ENCODE measurements at regions not wholly inside any gene's neighbourhood (a gene's known extent, or its start where the extent isn't known, plus 50 kb on each side); places are given as distances from the start of the nearest gene placed in this dataset.

DNA sequence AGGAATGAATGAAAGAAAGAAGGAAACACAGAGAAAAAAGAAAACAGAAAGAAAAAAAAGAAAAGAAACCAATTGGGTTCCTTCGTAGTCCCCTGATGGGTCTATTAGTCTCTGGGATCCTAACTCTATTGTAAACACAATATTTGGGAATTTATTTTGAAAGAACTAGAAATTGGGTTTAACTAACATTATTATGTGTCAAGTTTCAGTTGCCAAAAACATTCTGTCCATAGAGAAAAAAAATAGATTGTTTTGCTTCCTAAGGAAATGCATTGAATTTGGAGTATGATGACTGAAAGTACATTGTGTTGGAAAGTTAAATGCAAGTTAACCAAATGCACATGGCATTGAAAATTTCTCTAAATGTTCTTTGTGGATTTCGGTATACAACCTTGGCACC is 52.8 kb upstream of the PPP1R12A start:
- Histone ChIP-seq H3K36me3 (ENCODE audit: control insufficient read depth, insufficient read depth, low read length) (no peaks in the 10 kb centered on the region), H4K20me1 (ENCODE audit: control insufficient read depth, extremely low read depth, insufficient read depth, low read length) (no peaks in the 10 kb centered on the region), H3K9me3 (ENCODE audit: control insufficient read depth, insufficient read depth, low read depth, low read length) (no peaks in the 10 kb centered on the region), H3K27me3 (ENCODE audit: control insufficient read depth, insufficient read depth, low read length) (no peaks in the 10 kb centered on the region), H2AFZ (ENCODE audit: low read length) (no peak overlapping the region), H3K79me2 (ENCODE audit: control insufficient read depth, insufficient read depth, low read length) (no peaks in the 10 kb centered on the region), H3K27ac (ENCODE audit: insufficient read depth, low read length) (no peak overlapping the region), H3K4me1 (ENCODE audit: control insufficient read depth, extremely low read depth, insufficient read depth, low read length) (no peaks in the 10 kb centered on the region), H3K4me2 (ENCODE audit: extremely low read depth, insufficient read depth, low read length) (no peak overlapping the region), H3K4me3 (replicated peaks in 1 of 4; ENCODE audit: control extremely low read depth in 1 of 4, insufficient read depth in 1 of 4, low read depth in 3 of 4, low read length in 4 of 4) (no peak overlapping the region), H3K9ac (ENCODE audit: insufficient read depth, low read length) (no peak overlapping the region)
- TF ChIP-seq, protein P1, sequence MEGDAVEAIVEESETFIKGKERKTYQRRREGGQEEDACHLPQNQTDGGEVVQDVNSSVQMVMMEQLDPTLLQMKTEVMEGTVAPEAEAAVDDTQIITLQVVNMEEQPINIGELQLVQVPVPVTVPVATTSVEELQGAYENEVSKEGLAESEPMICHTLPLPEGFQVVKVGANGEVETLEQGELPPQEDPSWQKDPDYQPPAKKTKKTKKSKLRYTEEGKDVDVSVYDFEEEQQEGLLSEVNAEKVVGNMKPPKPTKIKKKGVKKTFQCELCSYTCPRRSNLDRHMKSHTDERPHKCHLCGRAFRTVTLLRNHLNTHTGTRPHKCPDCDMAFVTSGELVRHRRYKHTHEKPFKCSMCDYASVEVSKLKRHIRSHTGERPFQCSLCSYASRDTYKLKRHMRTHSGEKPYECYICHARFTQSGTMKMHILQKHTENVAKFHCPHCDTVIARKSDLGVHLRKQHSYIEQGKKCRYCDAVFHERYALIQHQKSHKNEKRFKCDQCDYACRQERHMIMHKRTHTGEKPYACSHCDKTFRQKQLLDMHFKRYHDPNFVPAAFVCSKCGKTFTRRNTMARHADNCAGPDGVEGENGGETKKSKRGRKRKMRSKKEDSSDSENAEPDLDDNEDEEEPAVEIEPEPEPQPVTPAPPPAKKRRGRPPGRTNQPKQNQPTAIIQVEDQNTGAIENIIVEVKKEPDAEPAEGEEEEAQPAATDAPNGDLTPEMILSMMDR (conservative IDR thresholded peaks at IDR 0.05 in 1 of 2, IDR thresholded peaks at IDR 0.05 in 1 of 2; ENCODE audit: low read depth in 1 of 2, low read length in 2 of 2), result no peak
- TF ChIP-seq EZH2 (IDR thresholded peaks at IDR 0.05; ENCODE audit: low read length, missing control alignments), result no peak
- DNase-seq (ENCODE audit: low read depth in 2 of 2), result no peak

Measured in fibroblast of lung (primary cell).